Osteoblast (primary cell): ENCODE measurements at regions not wholly inside any gene's neighbourhood (a gene's known extent, or its start where the extent isn't known, plus 50 kb on each side); places are given as distances from the start of the nearest gene placed in this dataset.

Source experiments
- DNase-seq: peaks from one replicate; pipeline ENCODE4 v3.0.0; 2011; ENCODE audit warnings: low spot score, mixed read lengths; ENCODE audit not compliant: insufficient read length; ENCODE audit errors: missing footprints
- H2AFZ ChIP-seq: 2 replicates; pipeline ENCODE4 v1.6.0; 2011; ENCODE audit warnings: mild to moderate bottlenecking, low read length
- H3K27ac ChIP-seq: 2 replicates; pipeline ENCODE4 v1.5.1; 2011; ENCODE audit warnings: mild to moderate bottlenecking, low read depth, low read length, moderate library complexity
- H3K27me3 ChIP-seq: 2 replicates; pipeline ENCODE4 v1.6.0; 2012; ENCODE audit warnings: mild to moderate bottlenecking, control low read depth, inconsistent platforms, low read length, moderate library complexity; ENCODE audit not compliant: insufficient read depth
- H3K36me3 ChIP-seq: 2 replicates; pipeline ENCODE4 v1.5.1; 2011; ENCODE audit warnings: mild to moderate bottlenecking, low read length, control low read depth, moderate library complexity; ENCODE audit not compliant: insufficient read depth
- H3K4me1 ChIP-seq: 2 replicates; pipeline ENCODE4 v1.5.1; 2011; ENCODE audit warnings: mild to moderate bottlenecking, low read length, control low read depth, moderate library complexity; ENCODE audit not compliant: insufficient read depth
- H3K4me2 ChIP-seq: 2 replicates; pipeline ENCODE4 v1.6.0; 2011; ENCODE audit warnings: mild to moderate bottlenecking, low read length; ENCODE audit not compliant: insufficient read depth
- H3K4me3 ChIP-seq: fragments of 200-600 bp; sonication (generic); 3 replicates; pipeline ENCODE4 v1.5.1; 2012; ENCODE audit warnings: mild to moderate bottlenecking, low read length, inconsistent platforms; ENCODE audit not compliant: insufficient read depth
- H3K79me2 ChIP-seq: 2 replicates; pipeline ENCODE4 v1.6.0; 2012; ENCODE audit warnings: mild to moderate bottlenecking, low read length, control low read depth, inconsistent platforms; ENCODE audit not compliant: insufficient read depth
- H3K9me3 ChIP-seq: 2 replicates; pipeline ENCODE4 v1.5.1; 2011; ENCODE audit warnings: low read depth, low read length, control low read depth
- H4K20me1 ChIP-seq: 2 replicates; pipeline ENCODE4 v1.6.0; 2012; ENCODE audit warnings: mild to moderate bottlenecking, low read length, control low read depth; ENCODE audit not compliant: insufficient read depth
- TF ChIP-seq, protein P1 (sequence below): IDR thresholded peaks from 2 replicates; pipeline ENCODE4 v1.5.1; 2011; ENCODE audit warnings: mild to moderate bottlenecking, low read depth, low read length, moderate library complexity; ENCODE audit errors: extremely low read depth

DNA sequence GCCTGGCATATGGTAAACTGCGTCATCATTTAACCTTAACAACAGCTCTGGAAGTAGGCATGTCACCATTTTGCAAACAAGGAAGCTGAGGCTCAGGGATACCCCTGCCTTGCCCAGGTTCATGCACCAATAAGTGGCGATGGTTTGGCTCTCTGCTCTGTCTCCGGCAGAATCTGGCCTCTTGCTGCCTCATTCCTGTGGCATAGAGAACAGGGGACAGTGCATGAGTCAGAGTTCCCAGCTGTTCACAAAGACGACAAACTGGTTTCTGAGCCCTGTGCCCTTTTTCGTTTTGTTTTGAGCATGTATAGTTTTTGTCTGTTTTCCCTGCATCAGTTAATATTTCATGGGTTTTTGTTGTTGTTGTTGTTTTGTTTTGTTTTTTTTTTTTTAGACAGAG lies 236.8 kb downstream of the OPA1 start:
- DNase-seq: peak; percentile 73

DNA sequence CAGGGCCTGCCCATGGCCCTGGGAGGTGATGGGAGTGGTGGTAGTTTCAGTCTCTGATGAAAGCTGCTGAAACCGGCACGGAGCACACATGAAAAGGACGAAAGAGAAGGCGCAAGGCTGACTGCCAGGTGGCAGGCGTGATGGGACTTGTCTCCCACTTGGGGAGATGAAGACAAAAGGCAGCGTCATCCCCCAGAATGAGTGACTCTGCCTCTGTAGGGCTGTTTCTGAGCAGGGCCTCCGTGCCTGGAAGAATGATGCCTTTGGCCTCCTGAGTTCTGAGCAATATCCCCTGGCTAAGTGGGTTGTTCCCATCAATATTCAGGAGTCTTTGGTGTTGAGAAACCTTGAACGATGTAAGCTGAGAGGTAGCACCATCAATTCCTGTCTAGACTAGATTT lies 237.8 kb downstream of the OPA1 start:
- no peak overlapping the region for H3K4me3 ChIP-seq
- H3K9me3 ChIP-seq: no peaks in the 10 kb centered on the region
- no peak overlapping the region for H3K4me2 ChIP-seq
- H3K36me3 ChIP-seq: no peaks in the 10 kb centered on the region
- no peak for DNase-seq
- no peaks in the 10 kb centered on the region for H4K20me1 ChIP-seq
- TF ChIP-seq, protein P1, sequence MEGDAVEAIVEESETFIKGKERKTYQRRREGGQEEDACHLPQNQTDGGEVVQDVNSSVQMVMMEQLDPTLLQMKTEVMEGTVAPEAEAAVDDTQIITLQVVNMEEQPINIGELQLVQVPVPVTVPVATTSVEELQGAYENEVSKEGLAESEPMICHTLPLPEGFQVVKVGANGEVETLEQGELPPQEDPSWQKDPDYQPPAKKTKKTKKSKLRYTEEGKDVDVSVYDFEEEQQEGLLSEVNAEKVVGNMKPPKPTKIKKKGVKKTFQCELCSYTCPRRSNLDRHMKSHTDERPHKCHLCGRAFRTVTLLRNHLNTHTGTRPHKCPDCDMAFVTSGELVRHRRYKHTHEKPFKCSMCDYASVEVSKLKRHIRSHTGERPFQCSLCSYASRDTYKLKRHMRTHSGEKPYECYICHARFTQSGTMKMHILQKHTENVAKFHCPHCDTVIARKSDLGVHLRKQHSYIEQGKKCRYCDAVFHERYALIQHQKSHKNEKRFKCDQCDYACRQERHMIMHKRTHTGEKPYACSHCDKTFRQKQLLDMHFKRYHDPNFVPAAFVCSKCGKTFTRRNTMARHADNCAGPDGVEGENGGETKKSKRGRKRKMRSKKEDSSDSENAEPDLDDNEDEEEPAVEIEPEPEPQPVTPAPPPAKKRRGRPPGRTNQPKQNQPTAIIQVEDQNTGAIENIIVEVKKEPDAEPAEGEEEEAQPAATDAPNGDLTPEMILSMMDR: no peak
- no peak overlapping the region for H2AFZ ChIP-seq
- H3K27ac ChIP-seq: no peak overlapping the region
- H3K4me1 ChIP-seq: peaks cover 7% of the 10 kb centered on the region
- H3K79me2 ChIP-seq: no peaks in the 10 kb centered on the region
- peaks cover 23% of the 10 kb centered on the region for H3K27me3 ChIP-seq

More for the DNA sequence above, 236.8 kb downstream of the OPA1 start:
- Histone ChIP-seq H4K20me1 (no peaks in the 10 kb centered on the region), H3K79me2 (no peaks in the 10 kb centered on the region), H3K36me3 (no peaks in the 10 kb centered on the region), H2AFZ (no peak overlapping the region), H3K27ac (no peak overlapping the region), H3K4me3 (no peak overlapping the region), H3K27me3 (peaks cover 27% of the 10 kb centered on the region), H3K9me3 (no peaks in the 10 kb centered on the region), H3K4me1 (peaks cover 7% of the 10 kb centered on the region), H3K4me2 (no peak overlapping the region)
- TF ChIP-seq, protein P1: no peak

GRCh38 chr3:193831495-193832455 lies 238.8 kb downstream of the OPA1 start:
- peaks cover 21% of the 10 kb centered on the region for H3K27me3 ChIP-seq
- TF ChIP-seq, protein P1: no peak
- no peaks in the 10 kb centered on the region for H3K9me3 ChIP-seq
- no peaks in the 10 kb centered on the region for H3K36me3 ChIP-seq
- no peaks in the 10 kb centered on the region for H4K20me1 ChIP-seq
- peaks cover 1% of the 10 kb centered on the region for H3K4me1 ChIP-seq
- no peak for DNase-seq
- no peak overlapping the region for H3K4me3 ChIP-seq
- H2AFZ ChIP-seq: no peak overlapping the region
- no peak overlapping the region for H3K27ac ChIP-seq
- H3K4me2 ChIP-seq: no peak overlapping the region
- H3K79me2 ChIP-seq: no peaks in the 10 kb centered on the region

DNA sequence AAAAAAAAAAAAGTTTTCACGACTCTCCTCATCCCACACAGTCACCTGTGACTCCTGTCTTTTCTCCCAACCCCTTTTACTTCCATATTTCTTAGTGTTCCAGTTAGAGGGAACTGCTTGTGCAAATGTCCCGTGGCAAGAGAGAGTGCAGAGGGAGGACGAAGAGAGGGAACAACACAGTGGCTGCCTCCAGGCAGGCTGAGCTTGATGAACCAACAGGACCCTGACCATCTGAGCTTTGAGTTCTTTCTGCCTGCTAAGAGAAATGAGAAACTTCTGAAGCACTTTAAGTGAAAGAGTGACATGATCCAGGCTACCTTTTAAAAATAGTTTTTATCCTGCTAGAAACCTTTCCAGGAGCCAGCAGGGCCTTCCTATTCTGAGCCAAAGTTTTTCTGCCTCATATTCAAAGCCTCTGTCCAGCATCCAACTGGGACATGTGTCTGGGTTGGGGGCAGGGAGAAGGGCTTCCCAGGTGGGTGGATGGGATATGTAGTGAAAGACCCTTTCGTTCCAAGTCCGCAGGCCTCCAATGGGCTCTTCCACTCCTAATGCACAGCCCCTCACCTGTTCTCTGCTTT lies 239.9 kb downstream of the OPA1 start:
- peaks cover 30% of the 10 kb centered on the region for H3K27me3 ChIP-seq
- TF ChIP-seq, protein P1: no peak
- no peaks in the 10 kb centered on the region for H4K20me1 ChIP-seq
- no peaks in the 10 kb centered on the region for H3K4me1 ChIP-seq
- no peaks in the 10 kb centered on the region for H3K79me2 ChIP-seq
- no peak overlapping the region for H2AFZ ChIP-seq
- no peak overlapping the region for H3K4me3 ChIP-seq
- no peak for DNase-seq
- H3K36me3 ChIP-seq: no peaks in the 10 kb centered on the region
- no peak overlapping the region for H3K27ac ChIP-seq
- no peak overlapping the region for H3K4me2 ChIP-seq
- no peaks in the 10 kb centered on the region for H3K9me3 ChIP-seq
